HepG2 (cell line): ENCODE measurements at regions not wholly inside any gene's neighbourhood (a gene's known extent, or its start where the extent isn't known, plus 50 kb on each side); places are given as distances from the start of the nearest gene placed in this dataset.

Experiments
- KLF16 ChIP-seq, 2 experiments: sonication (generic) in 1 of 2; formaldehyde crosslinking in 1 of 2; IDR thresholded peaks; 2 replicates each; pipeline versions ENCODE4 v1.6.1 to v1.8.0; 2016 to 2023; ENCODE audit warnings: missing genetic modification reagents in 2 of 2, missing compliant biosample characterization in 1 of 2
- MEIS2 ChIP-seq: sonication (generic); formaldehyde crosslinking; IDR thresholded peaks from 2 replicates; pipeline ENCODE4 v1.9.0; 2021; ENCODE audit warnings: mild to moderate bottlenecking, missing genetic modification reagents
- NKX3-1 ChIP-seq: sonication (generic); formaldehyde crosslinking; IDR thresholded peaks from 2 replicates; pipeline ENCODE4 v1.5.0; 2020; ENCODE audit warnings: missing genetic modification reagents
- NR2F2 ChIP-seq: IDR thresholded peaks from 2 replicates; pipeline ENCODE4 v1.6.1; 2012; ENCODE audit warnings: low read depth, inconsistent platforms, borderline replicate concordance
- NR2F6 ChIP-seq, 2 experiments: IDR thresholded peaks; 2 replicates each; pipeline ENCODE4 v1.6.1; 2016; ENCODE audit warnings: antibody characterized with exemption in 1 of 2, mild to moderate bottlenecking in 1 of 2
- POLR2G ChIP-seq: fragments of 200-400 bp; formaldehyde crosslinking; IDR thresholded peaks from 2 replicates; pipeline ENCODE4 v1.6.1; 2018; ENCODE audit warnings: mild to moderate bottlenecking, low read depth, low read length, moderate library complexity
- PPARG ChIP-seq: conservative IDR thresholded peaks from 2 replicates; pipeline ENCODE4 v1.6.1; 2016; ENCODE audit warnings: missing biosample characterization, missing genetic modification reagents
- RBM39 ChIP-seq: fragments of 200-400 bp; formaldehyde crosslinking; IDR thresholded peaks from one replicate; pipeline ENCODE4 v1.6.1; 2018; ENCODE audit warnings: antibody characterized with exemption, mild to moderate bottlenecking, low read depth, low read length; ENCODE audit not compliant: poor library complexity, severe bottlenecking
- SRY ChIP-seq: sonication (generic); formaldehyde crosslinking; IDR thresholded peaks from 2 replicates; pipeline ENCODE4 v1.8.0; 2022; ENCODE audit warnings: mild to moderate bottlenecking, missing genetic modification reagents
- TEAD2 ChIP-seq: sonication (generic); formaldehyde crosslinking; IDR thresholded peaks from 2 replicates; pipeline ENCODE4 v1.9.0; 2021; ENCODE audit warnings: missing genetic modification reagents
- TRIM24 ChIP-seq: sonication (generic); formaldehyde crosslinking; IDR thresholded peaks from 2 replicates; pipeline ENCODE4 v1.8.0; 2022; ENCODE audit warnings: mild to moderate bottlenecking, missing genetic modification reagents
- ZBTB1 ChIP-seq: sonication (generic); formaldehyde crosslinking; IDR thresholded peaks from 2 replicates; pipeline ENCODE4 v1.4.0; 2020; ENCODE audit warnings: missing genetic modification reagents, borderline replicate concordance
- ZBTB38 ChIP-seq: sonication (generic); formaldehyde crosslinking; IDR thresholded peaks from 2 replicates; pipeline ENCODE4 v1.5.1; 2020; ENCODE audit warnings: mild to moderate bottlenecking, missing genetic modification reagents
- ZNF10 ChIP-seq: sonication (generic); formaldehyde crosslinking; IDR thresholded peaks from 2 replicates; pipeline ENCODE4 v1.4.0; 2020; ENCODE audit warnings: mild to moderate bottlenecking, low read depth, missing genetic modification reagents, borderline replicate concordance
- ZNF121 ChIP-seq: sonication (generic); formaldehyde crosslinking; IDR thresholded peaks from 2 replicates; pipeline ENCODE4 v1.5.0; 2020; ENCODE audit warnings: mild to moderate bottlenecking, missing genetic modification reagents
- ZNF136 ChIP-seq: sonication (generic); formaldehyde crosslinking; IDR thresholded peaks from 2 replicates; pipeline ENCODE4 v1.8.1; 2022; ENCODE audit warnings: low read depth, mild to moderate bottlenecking, moderate library complexity, missing genetic modification reagents
- ZNF235 ChIP-seq: sonication (generic); formaldehyde crosslinking; IDR thresholded peaks from 2 replicates; pipeline ENCODE4 v1.8.1; 2023; ENCODE audit warnings: mild to moderate bottlenecking, missing genetic modification reagents, borderline replicate concordance
- ZNF253 ChIP-seq: sonication (generic); formaldehyde crosslinking; IDR thresholded peaks from 2 replicates; pipeline ENCODE4 v1.8.0; 2022; ENCODE audit warnings: mild to moderate bottlenecking, missing genetic modification reagents, borderline replicate concordance
- ZNF546 ChIP-seq: sonication (generic); formaldehyde crosslinking; conservative IDR thresholded peaks from 2 replicates; pipeline ENCODE4 v1.8.1; 2023; ENCODE audit warnings: mild to moderate bottlenecking, missing genetic modification reagents
- ZNF891 ChIP-seq: sonication (generic); formaldehyde crosslinking; IDR thresholded peaks from 2 replicates; pipeline ENCODE4 v1.5.0; 2020; ENCODE audit warnings: mild to moderate bottlenecking, missing genetic modification reagents
- TF ChIP-seq, protein P1 (sequence below): conservative IDR thresholded peaks from 2 replicates; pipeline ENCODE4 v1.6.1; 2018; ENCODE audit warnings: missing genetic modification reagents
- TF ChIP-seq, protein P2 (sequence below): sonication (generic); formaldehyde crosslinking; IDR thresholded peaks from 2 replicates; pipeline ENCODE4 v1.4.0; 2020; ENCODE audit warnings: missing genetic modification reagents
- TF ChIP-seq, protein P3 (sequence below): sonication (generic); formaldehyde crosslinking; IDR thresholded peaks from 2 replicates; pipeline ENCODE4 v1.4.0; 2020; ENCODE audit warnings: missing genetic modification reagents
- TF ChIP-seq, protein P4 (sequence below): sonication (generic); formaldehyde crosslinking; IDR thresholded peaks from 2 replicates; pipeline ENCODE4 v1.5.0; 2020; ENCODE audit warnings: missing genetic modification reagents, mild to moderate bottlenecking, borderline replicate concordance
- TF ChIP-seq, protein P5 (sequence below): IDR thresholded peaks from 2 replicates; pipeline ENCODE4 v1.6.1; 2016; ENCODE audit warnings: missing biosample characterization, missing genetic modification reagents, low read depth

DNA sequence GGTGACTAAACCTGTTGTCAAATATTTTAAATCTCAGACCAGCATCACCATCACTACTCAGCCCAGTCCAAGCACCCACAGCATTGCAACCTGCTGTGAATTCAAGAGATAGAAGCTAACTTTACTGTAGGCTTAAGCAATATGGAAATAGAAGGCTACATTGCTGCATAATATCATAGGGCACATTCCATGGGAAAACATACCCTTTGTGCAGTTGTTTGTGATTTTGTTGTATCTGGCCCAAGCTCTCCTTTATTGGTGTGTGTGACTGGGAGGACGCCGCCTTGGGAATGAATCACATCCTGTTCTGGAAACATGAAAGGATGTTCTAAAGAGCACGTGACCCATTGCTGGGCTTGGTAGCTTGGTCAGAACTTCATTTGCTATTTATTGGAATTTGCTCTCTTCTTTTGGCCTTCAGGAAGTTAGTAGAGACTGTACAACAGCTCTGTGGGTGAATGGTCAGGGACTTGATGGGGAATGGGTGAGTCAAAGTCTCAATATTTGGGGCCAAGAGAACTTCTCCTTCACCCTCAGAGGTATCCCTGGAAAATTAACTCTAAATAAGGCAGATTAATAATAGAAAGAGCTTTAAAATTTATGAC is 106.8 kb upstream of the SERPINE2 start (continued):
- TF ChIP-seq, protein P1, sequence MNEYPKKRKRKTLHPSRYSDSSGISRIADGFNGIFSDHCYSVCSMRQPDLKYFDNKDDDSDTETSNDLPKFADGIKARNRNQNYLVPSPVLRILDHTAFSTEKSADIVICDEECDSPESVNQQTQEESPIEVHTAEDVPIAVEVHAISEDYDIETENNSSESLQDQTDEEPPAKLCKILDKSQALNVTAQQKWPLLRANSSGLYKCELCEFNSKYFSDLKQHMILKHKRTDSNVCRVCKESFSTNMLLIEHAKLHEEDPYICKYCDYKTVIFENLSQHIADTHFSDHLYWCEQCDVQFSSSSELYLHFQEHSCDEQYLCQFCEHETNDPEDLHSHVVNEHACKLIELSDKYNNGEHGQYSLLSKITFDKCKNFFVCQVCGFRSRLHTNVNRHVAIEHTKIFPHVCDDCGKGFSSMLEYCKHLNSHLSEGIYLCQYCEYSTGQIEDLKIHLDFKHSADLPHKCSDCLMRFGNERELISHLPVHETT (CRISPR knock-in tag): 0 out of 2 replicates have a peak, but pooled peaks have one; percentile 46
- no peak for TF ChIP-seq SRY (CRISPR knock-in tag)
- no peak for TF ChIP-seq RBM39
- TF ChIP-seq, protein P2, sequence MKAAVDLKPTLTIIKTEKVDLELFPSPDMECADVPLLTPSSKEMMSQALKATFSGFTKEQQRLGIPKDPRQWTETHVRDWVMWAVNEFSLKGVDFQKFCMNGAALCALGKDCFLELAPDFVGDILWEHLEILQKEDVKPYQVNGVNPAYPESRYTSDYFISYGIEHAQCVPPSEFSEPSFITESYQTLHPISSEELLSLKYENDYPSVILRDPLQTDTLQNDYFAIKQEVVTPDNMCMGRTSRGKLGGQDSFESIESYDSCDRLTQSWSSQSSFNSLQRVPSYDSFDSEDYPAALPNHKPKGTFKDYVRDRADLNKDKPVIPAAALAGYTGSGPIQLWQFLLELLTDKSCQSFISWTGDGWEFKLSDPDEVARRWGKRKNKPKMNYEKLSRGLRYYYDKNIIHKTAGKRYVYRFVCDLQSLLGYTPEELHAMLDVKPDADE (CRISPR knock-in tag): no peak
- TF ChIP-seq POLR2G: peak; percentile 62
- peak in 1 of 2 experiments; percentile 77; a peak in 2 of 4 replicates for TF ChIP-seq KLF16 (CRISPR knock-in tag; IDR thresholded peaks at IDR 0.05)
- TF ChIP-seq NR2F6 (IDR thresholded peaks at IDR 0.05): no peak; the same call in none of the 2 replicates
- TF ChIP-seq NR2F6 (CRISPR knock-in tag; IDR thresholded peaks at IDR 0.05): peak; percentile 65
- no peak for TF ChIP-seq ZBTB1 (CRISPR knock-in tag)
- TF ChIP-seq ZNF10 (CRISPR knock-in tag): no peak
- peak; percentile 74; the same call in 1 of the 2 replicates for TF ChIP-seq ZNF136 (CRISPR knock-in tag)
- TF ChIP-seq, protein P3, sequence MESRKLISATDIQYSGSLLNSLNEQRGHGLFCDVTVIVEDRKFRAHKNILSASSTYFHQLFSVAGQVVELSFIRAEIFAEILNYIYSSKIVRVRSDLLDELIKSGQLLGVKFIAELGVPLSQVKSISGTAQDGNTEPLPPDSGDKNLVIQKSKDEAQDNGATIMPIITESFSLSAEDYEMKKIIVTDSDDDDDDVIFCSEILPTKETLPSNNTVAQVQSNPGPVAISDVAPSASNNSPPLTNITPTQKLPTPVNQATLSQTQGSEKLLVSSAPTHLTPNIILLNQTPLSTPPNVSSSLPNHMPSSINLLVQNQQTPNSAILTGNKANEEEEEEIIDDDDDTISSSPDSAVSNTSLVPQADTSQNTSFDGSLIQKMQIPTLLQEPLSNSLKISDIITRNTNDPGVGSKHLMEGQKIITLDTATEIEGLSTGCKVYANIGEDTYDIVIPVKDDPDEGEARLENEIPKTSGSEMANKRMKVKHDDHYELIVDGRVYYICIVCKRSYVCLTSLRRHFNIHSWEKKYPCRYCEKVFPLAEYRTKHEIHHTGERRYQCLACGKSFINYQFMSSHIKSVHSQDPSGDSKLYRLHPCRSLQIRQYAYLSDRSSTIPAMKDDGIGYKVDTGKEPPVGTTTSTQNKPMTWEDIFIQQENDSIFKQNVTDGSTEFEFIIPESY (CRISPR knock-in tag): peak; percentile 34; the same call in 1 of the 2 replicates
- TF ChIP-seq, protein P4, sequence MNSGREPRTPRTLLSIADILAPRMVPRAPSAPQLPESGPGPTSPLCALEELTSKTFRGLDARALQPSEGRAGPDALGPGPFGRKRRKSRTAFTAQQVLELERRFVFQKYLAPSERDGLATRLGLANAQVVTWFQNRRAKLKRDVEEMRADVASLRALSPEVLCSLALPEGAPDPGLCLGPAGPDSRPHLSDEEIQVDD (CRISPR knock-in tag): no peak
- TF ChIP-seq NKX3-1: peak; percentile 73
- TF ChIP-seq ZNF546 (CRISPR knock-in tag): no peak
- TF ChIP-seq MEIS2 (CRISPR knock-in tag): peak; percentile 63; the same call in 1 of the 2 replicates
- TF ChIP-seq TRIM24 (CRISPR knock-in tag): peak; percentile 88; the same call in 1 of the 2 replicates
- TF ChIP-seq ZNF235: no peak
- TF ChIP-seq, protein P5, sequence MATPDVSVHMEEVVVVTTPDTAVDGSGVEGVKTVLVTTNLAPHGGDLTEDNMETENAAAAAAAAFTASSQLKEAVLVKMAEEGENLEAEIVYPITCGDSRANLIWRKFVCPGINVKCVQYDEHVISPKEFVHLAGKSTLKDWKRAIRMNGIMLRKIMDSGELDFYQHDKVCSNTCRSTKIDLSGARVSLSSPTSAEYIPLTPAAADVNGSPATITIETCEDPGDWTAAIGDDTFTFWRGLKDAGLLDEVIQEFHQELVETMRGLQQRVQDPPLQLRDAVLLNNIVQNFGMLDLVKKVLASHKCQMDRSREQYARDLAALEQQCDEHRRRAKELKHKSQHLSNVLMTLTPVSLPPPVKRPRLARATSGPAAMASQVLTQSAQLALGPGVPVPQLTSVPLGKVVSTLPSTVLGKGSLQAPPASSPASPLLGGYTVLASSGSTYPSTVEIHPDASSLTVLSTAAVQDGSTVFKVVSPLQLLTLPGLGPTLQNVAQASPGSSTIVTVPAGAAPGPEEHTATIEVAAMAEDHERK: no peak
- TF ChIP-seq ZNF253 (CRISPR knock-in tag): no peak
- TF ChIP-seq ZBTB38 (CRISPR knock-in tag): no peak
- no peak for TF ChIP-seq ZNF891
- TF ChIP-seq NR2F2: peak; percentile 48; the same call in 1 of the 2 replicates
- TF ChIP-seq ZNF121 (CRISPR knock-in tag): peak; percentile 74; the same call in 1 of the 2 replicates
- TF ChIP-seq PPARG (CRISPR knock-in tag): peak; percentile 95
- TF ChIP-seq TEAD2 (CRISPR knock-in tag): no peak
